ENCODE measurements at regions not wholly inside any gene's neighbourhood (a gene's known extent, or its start where the extent isn't known, plus 50 kb on each side); places are given as distances from the start of the nearest gene placed in this dataset.

DNA sequence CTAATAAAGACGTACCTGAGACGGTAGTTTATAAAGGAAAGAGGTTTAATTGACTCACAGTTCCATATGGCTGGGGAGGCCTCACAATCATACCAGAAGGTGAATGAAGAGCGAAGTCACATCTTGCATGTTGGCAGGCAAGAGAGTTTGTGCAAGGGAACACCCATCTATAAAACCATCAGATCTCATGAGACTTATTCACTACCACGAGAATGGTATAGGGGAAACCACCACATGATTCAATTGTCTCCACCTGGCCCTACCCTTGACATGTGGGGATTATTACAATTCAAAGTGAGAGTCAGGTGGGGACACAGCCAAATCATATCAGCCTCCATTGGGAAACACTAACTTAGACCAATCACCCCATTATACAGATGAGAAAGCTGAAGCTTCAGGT, 81.4 kb downstream of the SKA1 start:
- 59% methylated on average over 4 of the region's 4 CpGs for whole genome bisulfite sequencing
- Histone ChIP-seq H2AK5ac (ENCODE audit: low read length, severe bottlenecking) (no peak overlapping the region), H3K4me3 (ENCODE audit: insufficient read depth in 1 of 2, low read depth in 1 of 2, low read length in 2 of 2) (no peak overlapping the region), H3K23ac (ENCODE audit: low read length in 2 of 2) (no peak overlapping the region), H3K27me3 (ENCODE audit: control insufficient read depth in 1 of 2, insufficient read depth in 1 of 2, low read length in 2 of 2) (no peaks in the 10 kb centered on the region), H3K4ac (ENCODE audit: low read depth in 1 of 2, low read length in 2 of 2) (no peak overlapping the region), H2BK12ac (ENCODE audit: low read length in 2 of 2) (no peak overlapping the region), H3K18ac (ENCODE audit: low read depth in 1 of 2, low read length in 2 of 2) (no peak overlapping the region), H2BK120ac (ENCODE audit: low read depth, low read length) (no peak overlapping the region), H2BK15ac (ENCODE audit: low read depth, poor library complexity, severe bottlenecking) (no peak overlapping the region), H3K9ac (ENCODE audit: low read length) (no peak overlapping the region), H3K14ac (ENCODE audit: low read length in 2 of 2) (no peak overlapping the region), H2AFZ (ENCODE audit: low read depth, low read length) (no peak overlapping the region), H3K4me2 (ENCODE audit: low read length, poor library complexity, severe bottlenecking) (no peak overlapping the region), H3K36me3 (ENCODE audit: control insufficient read depth in 1 of 2, insufficient read depth in 2 of 2, low read depth in 1 of 2, low read length in 2 of 2) (no peaks in the 10 kb centered on the region), H3K79me1 (replicated peaks; ENCODE audit: low read length, poor library complexity, severe bottlenecking) (no peaks in the 10 kb centered on the region), H2BK5ac (ENCODE audit: low read depth, low read length, poor library complexity, severe bottlenecking) (no peak overlapping the region), H4K8ac (ENCODE audit: low read length) (no peak overlapping the region), H3K9me3 (ENCODE audit: control insufficient read depth, low read length) (no peaks in the 10 kb centered on the region), H3K27ac (ENCODE audit: low read length, poor library complexity, severe bottlenecking) (no peak overlapping the region), H4K91ac (ENCODE audit: low read length) (no peak overlapping the region), H3K4me1 (ENCODE audit: control insufficient read depth, insufficient read depth, low read depth, low read length) (peaks cover 1% of the 10 kb centered on the region)
- no peak for DNase-seq

DNA sequence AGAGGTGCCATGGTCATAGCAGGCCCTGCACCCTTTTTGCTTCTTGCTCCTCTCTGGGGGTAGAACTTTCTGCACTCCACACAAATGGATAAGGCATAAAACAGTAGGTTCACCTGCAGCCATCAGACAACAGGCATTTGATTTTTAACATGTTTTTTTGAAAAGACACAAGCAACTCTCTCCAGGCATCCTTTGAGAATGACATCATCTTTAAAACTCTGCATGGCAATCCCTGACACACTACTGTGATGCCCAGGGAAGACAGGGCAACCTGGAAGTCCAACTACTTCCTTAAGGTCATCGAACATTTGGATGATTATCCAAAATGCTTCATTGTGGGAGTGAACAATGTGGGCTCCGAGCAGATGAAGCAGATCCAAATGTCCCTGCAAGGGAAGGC, 82.8 kb downstream of the SKA1 start:
- Histone ChIP-seq H2BK120ac (ENCODE audit: low read depth, low read length) (no peak overlapping the region), H2BK12ac (ENCODE audit: low read length in 2 of 2) (no peak overlapping the region), H3K23ac (ENCODE audit: low read length in 2 of 2) (no peak overlapping the region), H3K27me3 (ENCODE audit: control insufficient read depth in 1 of 2, insufficient read depth in 1 of 2, low read length in 2 of 2) (no peaks in the 10 kb centered on the region), H3K9me3 (ENCODE audit: control insufficient read depth, low read length) (no peaks in the 10 kb centered on the region), H3K4me3 (ENCODE audit: insufficient read depth in 1 of 2, low read depth in 1 of 2, low read length in 2 of 2) (no peak overlapping the region), H3K36me3 (ENCODE audit: control insufficient read depth in 1 of 2, insufficient read depth in 2 of 2, low read depth in 1 of 2, low read length in 2 of 2) (no peaks in the 10 kb centered on the region), H3K4ac (ENCODE audit: low read depth in 1 of 2, low read length in 2 of 2) (no peak overlapping the region), H3K4me1 (ENCODE audit: control insufficient read depth, insufficient read depth, low read depth, low read length) (no peaks in the 10 kb centered on the region), H2BK5ac (ENCODE audit: low read depth, low read length, poor library complexity, severe bottlenecking) (no peak overlapping the region), H4K8ac (ENCODE audit: low read length) (no peak overlapping the region), H2AFZ (ENCODE audit: low read depth, low read length) (no peak overlapping the region), H4K91ac (ENCODE audit: low read length) (no peak overlapping the region), H2AK5ac (ENCODE audit: low read length, severe bottlenecking) (no peak overlapping the region), H3K27ac (ENCODE audit: low read length, poor library complexity, severe bottlenecking) (no peak overlapping the region), H3K79me1 (replicated peaks; ENCODE audit: low read length, poor library complexity, severe bottlenecking) (no peaks in the 10 kb centered on the region), H3K4me2 (ENCODE audit: low read length, poor library complexity, severe bottlenecking) (no peak overlapping the region), H2BK15ac (ENCODE audit: low read depth, poor library complexity, severe bottlenecking) (no peak overlapping the region), H3K14ac (ENCODE audit: low read length in 2 of 2) (no peak overlapping the region), H3K18ac (ENCODE audit: low read depth in 1 of 2, low read length in 2 of 2) (no peak overlapping the region), H3K9ac (ENCODE audit: low read length) (no peak overlapping the region)
- DNase-seq: no peak
- 71% methylated on average over 2 of the region's 2 CpGs for WGBS

DNA sequence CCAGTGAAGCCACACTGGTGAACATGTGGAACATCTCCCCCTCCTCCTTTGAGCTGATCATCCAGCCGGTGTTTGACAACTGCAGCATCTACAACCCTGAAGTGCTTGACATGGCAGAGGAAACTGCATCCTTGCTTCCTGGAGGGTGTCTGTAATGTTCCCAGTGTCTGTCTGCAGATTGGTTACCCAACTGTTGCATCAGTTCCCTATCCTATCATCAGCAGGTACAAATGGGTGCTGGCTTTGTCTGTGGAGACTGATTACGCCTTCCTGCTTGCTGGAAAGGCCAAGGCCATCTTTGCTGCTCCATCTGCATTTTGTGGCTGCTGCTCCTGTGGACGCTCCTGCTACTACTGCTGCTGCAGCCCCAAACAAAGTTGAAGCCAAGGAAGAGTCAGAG, 83.5 kb downstream of the SKA1 start:
- no peak overlapping the region for H2BK12ac ChIP-seq (ENCODE audit: low read length in 2 of 2)
- no peak overlapping the region for H2BK5ac ChIP-seq (ENCODE audit: low read depth, low read length, poor library complexity, severe bottlenecking)
- H3K79me1 ChIP-seq (replicated peaks; ENCODE audit: low read length, poor library complexity, severe bottlenecking): no peaks in the 10 kb centered on the region
- H3K36me3 ChIP-seq (ENCODE audit: control insufficient read depth in 1 of 2, insufficient read depth in 2 of 2, low read depth in 1 of 2, low read length in 2 of 2): no peaks in the 10 kb centered on the region
- no peak overlapping the region for H4K91ac ChIP-seq (ENCODE audit: low read length)
- H3K4ac ChIP-seq (ENCODE audit: low read depth in 1 of 2, low read length in 2 of 2): no peak overlapping the region
- no peaks in the 10 kb centered on the region for H3K4me1 ChIP-seq (ENCODE audit: control insufficient read depth, insufficient read depth, low read depth, low read length)
- H3K18ac ChIP-seq (ENCODE audit: low read depth in 1 of 2, low read length in 2 of 2): no peak overlapping the region
- H4K8ac ChIP-seq (ENCODE audit: low read length): no peak overlapping the region
- no peak for DNase-seq
- 58% methylated on average over 3 of the region's 3 CpGs for WGBS
- H2BK15ac ChIP-seq (ENCODE audit: low read depth, poor library complexity, severe bottlenecking): no peak overlapping the region
- H3K9me3 ChIP-seq (ENCODE audit: control insufficient read depth, low read length): no peaks in the 10 kb centered on the region
- H3K9ac ChIP-seq (ENCODE audit: low read length): no peak overlapping the region
- no peak overlapping the region for H3K23ac ChIP-seq (ENCODE audit: low read length in 2 of 2)
- no peak overlapping the region for H2BK120ac ChIP-seq (ENCODE audit: low read depth, low read length)
- H3K27ac ChIP-seq (ENCODE audit: low read length, poor library complexity, severe bottlenecking): no peak overlapping the region
- H3K14ac ChIP-seq (ENCODE audit: low read length in 2 of 2): no peak overlapping the region
- no peak overlapping the region for H2AK5ac ChIP-seq (ENCODE audit: low read length, severe bottlenecking)
- H3K4me2 ChIP-seq (ENCODE audit: low read length, poor library complexity, severe bottlenecking): no peak overlapping the region
- no peak overlapping the region for H2AFZ ChIP-seq (ENCODE audit: low read depth, low read length)
- H3K4me3 ChIP-seq (ENCODE audit: insufficient read depth in 1 of 2, low read depth in 1 of 2, low read length in 2 of 2): no peak overlapping the region
- H3K27me3 ChIP-seq (ENCODE audit: control insufficient read depth in 1 of 2, insufficient read depth in 1 of 2, low read length in 2 of 2): no peaks in the 10 kb centered on the region

DNA sequence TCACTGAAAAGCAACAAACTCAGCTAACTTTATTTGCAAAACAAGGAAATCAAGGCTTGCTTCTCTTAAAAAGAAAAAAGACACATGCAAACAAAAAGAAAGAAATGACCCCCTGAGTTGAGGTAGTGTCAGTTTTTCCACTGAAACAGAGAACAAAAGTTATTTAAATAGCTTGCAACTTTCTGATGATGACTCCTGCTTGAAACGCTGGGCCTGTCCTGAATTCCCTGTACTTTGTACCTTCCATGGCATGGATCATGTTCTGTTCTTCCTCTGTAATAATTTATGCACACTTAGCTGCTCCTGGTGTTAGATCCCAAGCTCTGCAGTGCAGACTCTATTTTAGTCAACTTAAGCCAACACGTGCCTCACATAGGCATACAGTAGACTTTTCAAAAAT, 84.0 kb downstream of the SKA1 start:
- Histone ChIP-seq H2BK120ac (ENCODE audit: low read depth, low read length) (no peak overlapping the region), H3K36me3 (ENCODE audit: control insufficient read depth in 1 of 2, insufficient read depth in 2 of 2, low read depth in 1 of 2, low read length in 2 of 2) (no peaks in the 10 kb centered on the region), H2BK15ac (ENCODE audit: low read depth, poor library complexity, severe bottlenecking) (no peak overlapping the region), H3K14ac (ENCODE audit: low read length in 2 of 2) (no peak overlapping the region), H3K4me2 (ENCODE audit: low read length, poor library complexity, severe bottlenecking) (no peak overlapping the region), H2AFZ (ENCODE audit: low read depth, low read length) (no peak overlapping the region), H3K23ac (ENCODE audit: low read length in 2 of 2) (no peak overlapping the region), H4K91ac (ENCODE audit: low read length) (no peak overlapping the region), H3K27ac (ENCODE audit: low read length, poor library complexity, severe bottlenecking) (no peak overlapping the region), H2BK12ac (ENCODE audit: low read length in 2 of 2) (no peak overlapping the region), H3K9me3 (ENCODE audit: control insufficient read depth, low read length) (no peaks in the 10 kb centered on the region), H3K79me1 (replicated peaks; ENCODE audit: low read length, poor library complexity, severe bottlenecking) (no peaks in the 10 kb centered on the region), H3K4me1 (ENCODE audit: control insufficient read depth, insufficient read depth, low read depth, low read length) (no peaks in the 10 kb centered on the region), H3K27me3 (ENCODE audit: control insufficient read depth in 1 of 2, insufficient read depth in 1 of 2, low read length in 2 of 2) (no peaks in the 10 kb centered on the region), H3K18ac (ENCODE audit: low read depth in 1 of 2, low read length in 2 of 2) (no peak overlapping the region), H4K8ac (ENCODE audit: low read length) (no peak overlapping the region), H3K4me3 (ENCODE audit: insufficient read depth in 1 of 2, low read depth in 1 of 2, low read length in 2 of 2) (no peak overlapping the region), H3K9ac (ENCODE audit: low read length) (no peak overlapping the region), H2AK5ac (ENCODE audit: low read length, severe bottlenecking) (no peak overlapping the region), H2BK5ac (ENCODE audit: low read depth, low read length, poor library complexity, severe bottlenecking) (no peak overlapping the region), H3K4ac (ENCODE audit: low read depth in 1 of 2, low read length in 2 of 2) (no peak overlapping the region)
- 40% methylated on average over 2 of the region's 2 CpGs for WGBS
- no peak for DNase-seq
